ENCODE measurements at regions not wholly inside any gene's neighbourhood (a gene's known extent, or its start where the extent isn't known, plus 50 kb on each side); places are given as distances from the start of the nearest gene placed in this dataset.

DNA sequence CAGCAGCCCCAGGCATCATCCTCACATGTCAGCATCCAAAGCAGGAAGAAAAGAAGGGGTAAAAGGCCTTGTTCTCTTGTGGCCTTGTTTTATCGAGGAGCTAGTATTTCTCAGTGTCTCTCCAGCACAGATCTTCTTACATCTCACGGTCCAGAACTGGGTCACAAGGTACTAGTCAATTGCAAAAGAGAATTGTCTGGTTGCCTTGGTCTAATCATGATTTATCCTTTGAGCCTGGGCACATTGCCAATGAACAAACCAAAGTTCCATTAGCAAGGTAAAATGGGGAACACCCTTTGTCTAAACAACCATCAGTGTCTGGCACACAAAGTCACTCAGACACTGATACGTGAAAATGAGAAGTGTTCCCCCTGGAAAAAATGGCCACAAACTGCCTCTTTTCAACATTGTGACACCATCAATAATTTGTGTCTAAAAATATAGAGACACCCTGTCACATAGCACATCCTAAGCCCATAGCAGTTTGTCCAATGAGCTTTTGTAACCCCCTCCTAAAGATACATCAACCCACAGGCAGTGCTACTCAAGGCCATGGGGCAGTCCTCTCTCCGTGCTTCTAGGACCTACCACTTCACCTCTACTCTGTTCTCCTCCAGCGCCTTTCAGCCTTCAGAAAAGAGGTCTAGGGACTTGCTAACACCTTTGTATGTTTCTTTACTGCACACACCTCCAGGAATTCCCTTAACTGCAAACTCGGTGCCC, 534.4 kb downstream of the MID1IP1 start:
- Histone ChIP-seq H2AFZ (replicated peaks; ENCODE audit: low read length, poor library complexity) (no peak overlapping the region), H4K5ac (ENCODE audit: low read depth, low read length) (no peak overlapping the region), H2BK120ac (ENCODE audit: low read depth, low read length) (no peak overlapping the region), H3K9me3 (ENCODE audit: control insufficient read depth, insufficient read depth, low read length) (no peaks in the 10 kb centered on the region), H3K9ac (ENCODE audit: low read depth, low read length) (no peak overlapping the region), H3K56ac (ENCODE audit: extremely low read depth, insufficient read depth, low read length) (no peak overlapping the region), H2BK5ac (ENCODE audit: low read depth, low read length, poor library complexity, severe bottlenecking) (no peak overlapping the region), H3K23ac (ENCODE audit: low read depth, low read length) (no peak overlapping the region), H4K8ac (ENCODE audit: low read depth in 2 of 2, low read length in 2 of 2) (no peak overlapping the region), H3K4ac (ENCODE audit: low read depth, low read length) (no peak overlapping the region), H2BK20ac (ENCODE audit: low read depth, low read length) (no peak overlapping the region), H3K27me3 (ENCODE audit: control insufficient read depth, insufficient read depth, low read length) (peaks cover 5% of the 10 kb centered on the region), H3K9me1 (ENCODE audit: insufficient read depth, low read length) (no peaks in the 10 kb centered on the region), H3K4me3 (ENCODE audit: insufficient read depth, low read depth, low read length) (no peak overlapping the region), H3K4me1 (ENCODE audit: control insufficient read depth, insufficient read depth, low read length) (no peaks in the 10 kb centered on the region), H3K14ac (replicated peaks; ENCODE audit: low read depth, low read length) (no peak overlapping the region), H2AK9ac (replicated peaks; ENCODE audit: low read depth, low read length, poor library complexity) (no peak overlapping the region), H2BK15ac (ENCODE audit: low read depth, low read length) (no peak overlapping the region), H3K36me3 (ENCODE audit: control insufficient read depth, insufficient read depth, low read length) (no peaks in the 10 kb centered on the region), H4K91ac (ENCODE audit: insufficient read depth, low read depth, low read length) (no peak overlapping the region), H2AK5ac (ENCODE audit: low read depth, low read length) (no peak overlapping the region), H3K18ac (ENCODE audit: low read depth, low read length) (no peak overlapping the region), H3K79me1 (ENCODE audit: low read depth in 1 of 2, low read length in 2 of 2) (no peaks in the 10 kb centered on the region), H4K20me1 (ENCODE audit: insufficient read depth, low read length) (no peaks in the 10 kb centered on the region), H3K27ac (ENCODE audit: insufficient read depth, low read length) (no peak overlapping the region), H3K4me2 (ENCODE audit: low read depth, low read length) (no peak overlapping the region)
- DNase-seq: no peak
- ATAC-seq (ENCODE audit: low read depth): no peak
- dilution Hi-C loops (cut with HindIII; ENCODE audit: low sequenced_read_pairs, unreplicated experiment): no loop called here
- intact Hi-C loops (cut with micrococcal nuclease): no loop called here
- no TSS peak for BruUV-seq (replicated peaks)
- no peak for TF ChIP-seq BHLHE40 (IDR thresholded peaks at IDR 0.05; ENCODE audit: low read depth, low read length)
- TF ChIP-seq CTCF (conservative IDR thresholded peaks at IDR 0.05; ENCODE audit: low read depth, low read length): no peak
- no peak for TF ChIP-seq MXI1 (IDR thresholded peaks at IDR 0.05; ENCODE audit: borderline replicate concordance, low read depth, low read length)
- no peak for TF ChIP-seq RAD21 (IDR thresholded peaks at IDR 0.05; ENCODE audit: low read length)
- TF ChIP-seq CEBPB (IDR thresholded peaks at IDR 0.05; ENCODE audit: low read depth, low read length): no peak
- TF ChIP-seq FOS (IDR thresholded peaks at IDR 0.05; ENCODE audit: low read depth, low read length): no peak
- TF ChIP-seq MAZ (IDR thresholded peaks at IDR 0.05; ENCODE audit: borderline replicate concordance, low read depth, low read length): no peak
- TF ChIP-seq MAFK (IDR thresholded peaks at IDR 0.05; ENCODE audit: low read depth, low read length): no peak
- no peak for TF ChIP-seq CHD1 (IDR thresholded peaks at IDR 0.05; ENCODE audit: low read depth, low read length)
- TF ChIP-seq RFX5 (IDR thresholded peaks at IDR 0.05; ENCODE audit: low read depth, low read length): no peak
- TF ChIP-seq ELK1 (IDR thresholded peaks at IDR 0.05; ENCODE audit: borderline replicate concordance, low read depth, low read length): no peak
- TF ChIP-seq, protein P1, sequence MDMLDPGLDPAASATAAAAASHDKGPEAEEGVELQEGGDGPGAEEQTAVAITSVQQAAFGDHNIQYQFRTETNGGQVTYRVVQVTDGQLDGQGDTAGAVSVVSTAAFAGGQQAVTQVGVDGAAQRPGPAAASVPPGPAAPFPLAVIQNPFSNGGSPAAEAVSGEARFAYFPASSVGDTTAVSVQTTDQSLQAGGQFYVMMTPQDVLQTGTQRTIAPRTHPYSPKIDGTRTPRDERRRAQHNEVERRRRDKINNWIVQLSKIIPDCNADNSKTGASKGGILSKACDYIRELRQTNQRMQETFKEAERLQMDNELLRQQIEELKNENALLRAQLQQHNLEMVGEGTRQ (IDR thresholded peaks at IDR 0.05; ENCODE audit: low read depth, low read length): no peak
- TF ChIP-seq NFE2L2 (IDR thresholded peaks at IDR 0.05; ENCODE audit: low read depth, low read length): no peak
- no peak for TF ChIP-seq RCOR1 (IDR thresholded peaks at IDR 0.05; ENCODE audit: insufficient replicate concordance, low read length)
- TF ChIP-seq POLR2A (IDR thresholded peaks at IDR 0.05; ENCODE audit: low read depth, low read length): no peak
- TF ChIP-seq SMC3 (IDR thresholded peaks at IDR 0.05; ENCODE audit: low read depth, low read length): no peak
- WGBS, 2 experiments (ENCODE audit: extremely low coverage in 2 of 2, insufficient read length in 1 of 2): 45% methylated on average over 4 of the region's 6 CpGs; no CpG with 5 or more reads in 1 of the 2 experiments
- in situ Hi-C loops (cut with MboI; ENCODE audit: low sequenced_read_pairs): no loop called here
- CTCF ChIA-PET: no interaction called here
- POLR2A ChIA-PET (ENCODE audit: unreplicated experiment): no interaction called here

Data from IMR-90 (cell line).